ENCODE measurements at regions not wholly inside any gene's neighbourhood (a gene's known extent, or its start where the extent isn't known, plus 50 kb on each side); places are given as distances from the start of the nearest gene placed in this dataset.

DNA sequence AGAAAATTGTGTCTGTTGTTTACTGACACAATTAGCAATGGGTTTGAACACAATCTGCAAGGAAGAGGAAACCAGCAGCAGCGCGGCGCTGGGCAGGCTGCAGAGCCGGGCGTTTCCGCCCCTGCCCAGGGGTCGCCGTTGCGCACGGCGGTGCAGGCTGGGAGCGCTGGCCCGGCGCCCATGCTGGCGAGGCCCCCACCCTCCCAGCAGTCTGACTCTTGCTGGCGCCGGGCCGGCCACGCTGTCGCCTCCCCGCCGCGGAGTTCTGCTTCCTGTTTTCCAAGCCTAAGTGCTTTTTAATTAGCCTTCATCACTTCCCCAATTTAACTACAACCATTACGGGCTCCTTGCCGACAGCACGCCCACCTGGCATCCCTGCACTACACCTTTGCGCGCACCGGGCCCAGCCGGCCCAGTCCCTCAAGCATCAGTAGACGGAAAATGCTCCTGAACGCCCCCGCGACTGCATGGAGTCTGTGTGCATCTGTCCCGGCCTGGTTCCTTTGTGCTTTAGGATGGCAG is 212.1 kb downstream of the GXYLT1 start:
- under 1% methylated on average over 35 of the region's 35 CpGs for WGBS
- Histone ChIP-seq H3K27ac (ENCODE audit: low read depth in 1 of 2, low read length in 1 of 2) (peak overlapping the region in 1 of 2 donors; percentile 7), H3K9me3 (ENCODE audit: control insufficient read depth in 2 of 2, insufficient read depth in 1 of 2, low read length in 1 of 2) (no peaks in the 10 kb centered on the region), H3K27me3 (ENCODE audit: control insufficient read depth in 2 of 2, insufficient read depth in 1 of 2, low read length in 1 of 2) (peaks cover 0 to 8% of the 10 kb centered on the region in 2 donors), H3K4me1 (ENCODE audit: control insufficient read depth in 2 of 2, insufficient read depth in 2 of 2, low read length in 2 of 2) (peaks cover 2 to 4% of the 10 kb centered on the region in 2 donors), H3K36me3 (ENCODE audit: control insufficient read depth in 2 of 2, insufficient read depth in 2 of 2, low read length in 1 of 2) (no peaks in the 10 kb centered on the region), H3K4me3 (ENCODE audit: low read length in 2 of 2) (peak overlapping the region; percentile 12 to 38)
- peak in 5 of 9 donors; percentile 7 to 24 (median 8) for DNase-seq (ENCODE audit: low read depth in 6 of 9, low spot score in 9 of 9)

DNA sequence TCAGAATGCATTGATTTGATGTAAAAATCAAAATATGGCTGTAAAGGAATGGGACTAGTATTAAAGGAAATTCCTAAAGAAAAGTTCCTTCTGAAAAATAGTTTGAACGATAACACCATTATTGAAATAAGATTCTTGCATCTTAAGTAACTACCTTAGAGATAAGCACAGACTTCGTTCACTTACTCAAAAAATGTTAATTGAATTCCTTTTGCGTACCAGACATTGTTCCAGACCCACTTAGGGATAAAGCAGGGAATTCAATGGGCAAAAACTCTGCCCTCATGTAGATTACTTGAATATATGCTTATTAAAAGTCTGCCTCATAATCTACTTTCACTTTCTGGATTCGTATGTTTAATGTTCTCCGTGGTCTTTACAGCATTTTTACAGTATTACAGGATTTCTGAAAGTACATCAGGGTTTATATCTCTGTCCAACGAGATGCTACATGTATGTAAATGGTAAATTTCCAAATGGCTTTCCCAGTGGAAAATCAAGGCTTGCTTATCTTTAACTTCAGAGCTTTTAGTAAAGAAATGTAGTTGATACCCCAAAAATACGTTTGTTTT is 213.7 kb downstream of the GXYLT1 start:
- WGBS: 17% methylated on average over 7 of the region's 7 CpGs
- H3K4me1 ChIP-seq (ENCODE audit: control insufficient read depth in 2 of 2, insufficient read depth in 2 of 2, low read length in 2 of 2): peaks cover 2 to 4% of the 10 kb centered on the region in 2 donors
- H3K36me3 ChIP-seq (ENCODE audit: control insufficient read depth in 2 of 2, insufficient read depth in 2 of 2, low read length in 1 of 2): no peaks in the 10 kb centered on the region
- no peak overlapping the region for H3K27ac ChIP-seq (ENCODE audit: low read depth in 1 of 2, low read length in 1 of 2)
- no peaks in the 10 kb centered on the region for H3K9me3 ChIP-seq (ENCODE audit: control insufficient read depth in 2 of 2, insufficient read depth in 1 of 2, low read length in 1 of 2)
- no peak for DNase-seq (ENCODE audit: low read depth in 6 of 9, low spot score in 9 of 9)
- H3K4me3 ChIP-seq (ENCODE audit: low read length in 2 of 2): no peak overlapping the region
- H3K27me3 ChIP-seq (ENCODE audit: control insufficient read depth in 2 of 2, insufficient read depth in 1 of 2, low read length in 1 of 2): peaks cover 0 to 8% of the 10 kb centered on the region in 2 donors

DNA sequence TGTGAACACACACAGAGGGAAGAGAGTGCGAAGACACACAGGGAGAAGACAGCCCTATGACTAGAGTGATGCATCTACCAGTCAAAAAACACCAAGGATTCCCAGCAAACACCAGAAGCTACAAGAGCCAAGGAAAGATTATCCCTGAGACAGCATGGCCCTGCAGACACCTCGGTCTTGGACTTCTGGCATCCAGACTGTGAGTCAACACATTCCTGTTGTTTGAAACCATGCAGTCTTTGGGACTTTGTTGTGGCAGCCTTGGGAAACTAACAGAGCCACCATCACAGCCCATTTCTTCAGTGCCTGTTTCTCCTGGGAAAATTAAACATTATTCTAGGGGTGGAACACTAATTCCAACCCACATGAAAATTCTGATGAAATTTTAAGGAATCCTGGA is 220.6 kb downstream of the GXYLT1 start:
- H3K27ac ChIP-seq (ENCODE audit: low read depth in 1 of 2, low read length in 1 of 2): no peak overlapping the region
- H3K4me1 ChIP-seq (ENCODE audit: control insufficient read depth in 2 of 2, insufficient read depth in 2 of 2, low read length in 2 of 2): no peaks in the 10 kb centered on the region
- H3K9me3 ChIP-seq (ENCODE audit: control insufficient read depth in 2 of 2, insufficient read depth in 1 of 2, low read length in 1 of 2): no peaks in the 10 kb centered on the region
- WGBS: 94% methylated on average over 2 of the region's 2 CpGs
- no peak overlapping the region for H3K4me3 ChIP-seq (ENCODE audit: low read length in 2 of 2)
- no peaks in the 10 kb centered on the region for H3K27me3 ChIP-seq (ENCODE audit: control insufficient read depth in 2 of 2, insufficient read depth in 1 of 2, low read length in 1 of 2)
- no peak for DNase-seq (ENCODE audit: low read depth in 6 of 9, low spot score in 9 of 9)
- H3K36me3 ChIP-seq (ENCODE audit: control insufficient read depth in 2 of 2, insufficient read depth in 2 of 2, low read length in 1 of 2): no peaks in the 10 kb centered on the region

DNA sequence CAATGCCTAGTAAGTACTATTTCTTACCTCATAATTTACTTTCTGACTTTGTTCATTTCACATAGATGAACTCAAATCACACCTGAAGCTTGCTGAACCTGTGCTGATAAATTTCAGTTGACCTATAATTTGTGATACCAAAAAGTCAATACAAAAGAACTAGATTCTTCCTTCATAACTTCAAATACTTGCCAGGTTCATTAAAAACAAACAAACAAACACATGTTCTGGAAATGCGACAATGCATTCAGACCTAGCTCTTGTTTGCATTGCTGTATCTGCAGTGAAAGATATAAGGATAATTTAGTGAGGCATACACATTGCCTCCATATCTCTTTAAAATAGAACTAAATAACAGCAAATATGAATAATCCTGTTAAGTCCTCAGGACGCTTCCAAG is 221.3 kb downstream of the GXYLT1 start:
- no peaks in the 10 kb centered on the region for H3K36me3 ChIP-seq (ENCODE audit: control insufficient read depth in 2 of 2, insufficient read depth in 2 of 2, low read length in 1 of 2)
- no peak overlapping the region for H3K27ac ChIP-seq (ENCODE audit: low read depth in 1 of 2, low read length in 1 of 2)
- H3K4me1 ChIP-seq (ENCODE audit: control insufficient read depth in 2 of 2, insufficient read depth in 2 of 2, low read length in 2 of 2): no peaks in the 10 kb centered on the region
- 98% methylated on average over 2 of the region's 2 CpGs for WGBS
- no peaks in the 10 kb centered on the region for H3K9me3 ChIP-seq (ENCODE audit: control insufficient read depth in 2 of 2, insufficient read depth in 1 of 2, low read length in 1 of 2)
- H3K4me3 ChIP-seq (ENCODE audit: low read length in 2 of 2): no peak overlapping the region
- no peak for DNase-seq (ENCODE audit: low read depth in 6 of 9, low spot score in 9 of 9)
- no peaks in the 10 kb centered on the region for H3K27me3 ChIP-seq (ENCODE audit: control insufficient read depth in 2 of 2, insufficient read depth in 1 of 2, low read length in 1 of 2)

DNA sequence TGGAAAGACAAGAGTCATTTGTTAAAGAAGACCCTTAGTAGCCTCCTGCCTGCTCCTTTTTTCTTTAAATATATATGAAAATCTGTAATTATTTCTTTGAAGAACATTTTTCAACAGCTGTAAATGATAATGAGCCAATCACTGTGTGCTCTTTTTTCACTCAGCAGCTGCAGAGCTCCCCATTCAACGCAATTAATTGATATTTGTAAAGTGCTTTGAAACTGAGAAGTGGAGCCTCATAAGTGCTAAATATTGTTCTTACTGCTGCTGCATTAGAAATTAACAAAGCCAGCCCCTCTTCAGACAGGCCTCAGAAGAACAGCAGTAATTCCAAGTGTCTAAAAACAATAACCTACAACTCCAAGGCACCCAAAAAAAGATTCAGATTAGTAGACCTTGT is 224.3 kb downstream of the GXYLT1 start:
- Histone ChIP-seq H3K27me3 (ENCODE audit: control insufficient read depth in 2 of 2, insufficient read depth in 1 of 2, low read length in 1 of 2) (no peaks in the 10 kb centered on the region), H3K36me3 (ENCODE audit: control insufficient read depth in 2 of 2, insufficient read depth in 2 of 2, low read length in 1 of 2) (no peaks in the 10 kb centered on the region), H3K9me3 (ENCODE audit: control insufficient read depth in 2 of 2, insufficient read depth in 1 of 2, low read length in 1 of 2) (no peaks in the 10 kb centered on the region), H3K4me1 (ENCODE audit: control insufficient read depth in 2 of 2, insufficient read depth in 2 of 2, low read length in 2 of 2) (no peaks in the 10 kb centered on the region), H3K27ac (ENCODE audit: low read depth in 1 of 2, low read length in 1 of 2) (no peak overlapping the region), H3K4me3 (ENCODE audit: low read length in 2 of 2) (no peak overlapping the region)
- 94% methylated on average over 1 of the region's 1 CpG for WGBS
- no peak for DNase-seq (ENCODE audit: low read depth in 6 of 9, low spot score in 9 of 9)

DNA sequence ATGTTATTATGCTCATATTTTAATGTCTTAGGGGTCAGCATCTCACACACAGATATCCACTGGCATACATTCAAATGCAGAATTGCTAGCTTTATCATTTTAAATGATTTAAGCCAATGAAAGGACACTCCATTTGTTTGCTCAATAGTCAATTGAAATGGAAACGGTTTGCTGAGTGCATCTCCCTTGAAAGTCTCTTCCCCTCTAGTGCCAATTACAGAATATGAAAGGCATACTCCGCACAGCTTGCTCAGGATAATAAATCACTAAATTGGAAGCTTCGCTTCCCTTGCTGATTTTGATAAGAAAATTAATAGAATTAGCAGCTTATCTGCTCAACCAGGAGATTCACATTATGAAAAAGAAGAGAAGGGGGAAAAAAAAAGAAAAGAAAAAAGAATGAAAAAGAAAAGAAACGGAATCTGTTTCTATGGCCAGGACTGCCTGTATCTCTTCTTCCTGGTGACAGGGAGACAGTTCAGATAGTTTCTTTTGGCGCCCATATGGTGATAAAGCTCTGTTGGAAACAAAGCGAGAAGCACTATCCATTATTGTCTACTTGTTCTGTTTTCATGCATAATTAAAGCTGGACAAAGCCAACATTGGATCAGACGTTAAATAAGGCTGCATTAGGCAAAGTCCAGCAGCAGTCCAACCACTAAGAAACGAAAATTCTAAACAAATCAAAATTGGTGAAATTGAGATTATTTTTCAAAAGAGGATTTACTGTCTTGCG is 225.0 kb downstream of the GXYLT1 start:
- H3K36me3 ChIP-seq (ENCODE audit: control insufficient read depth in 2 of 2, insufficient read depth in 2 of 2, low read length in 1 of 2): no peaks in the 10 kb centered on the region
- 88% methylated on average over 9 of the region's 9 CpGs for WGBS
- H3K27me3 ChIP-seq (ENCODE audit: control insufficient read depth in 2 of 2, insufficient read depth in 1 of 2, low read length in 1 of 2): no peaks in the 10 kb centered on the region
- no peak overlapping the region for H3K27ac ChIP-seq (ENCODE audit: low read depth in 1 of 2, low read length in 1 of 2)
- no peak for DNase-seq (ENCODE audit: low read depth in 6 of 9, low spot score in 9 of 9)
- no peaks in the 10 kb centered on the region for H3K4me1 ChIP-seq (ENCODE audit: control insufficient read depth in 2 of 2, insufficient read depth in 2 of 2, low read length in 2 of 2)
- no peak overlapping the region for H3K4me3 ChIP-seq (ENCODE audit: low read length in 2 of 2)
- no peaks in the 10 kb centered on the region for H3K9me3 ChIP-seq (ENCODE audit: control insufficient read depth in 2 of 2, insufficient read depth in 1 of 2, low read length in 1 of 2)

DNA sequence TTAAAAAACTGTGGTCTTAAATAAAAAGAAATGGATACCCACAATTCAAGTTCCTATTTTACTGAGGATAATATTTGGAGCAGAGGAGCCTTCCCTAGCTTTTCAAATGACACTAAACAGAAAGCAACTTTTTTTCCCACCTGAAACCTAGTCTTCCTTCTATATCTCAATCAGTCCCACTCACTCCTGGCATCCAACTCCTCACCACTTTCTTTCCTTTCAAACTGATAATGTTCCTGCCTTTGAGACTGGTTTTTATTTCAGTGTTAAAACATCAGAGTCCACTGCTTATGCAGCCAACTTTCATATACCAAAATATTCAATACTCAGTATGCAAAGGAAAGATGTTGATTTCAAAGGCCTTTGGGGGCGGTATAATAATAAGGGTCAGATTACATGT is 225.6 kb downstream of the GXYLT1 start:
- DNase-seq (ENCODE audit: low read depth in 6 of 9, low spot score in 9 of 9): no peak
- Histone ChIP-seq H3K27me3 (ENCODE audit: control insufficient read depth in 2 of 2, insufficient read depth in 1 of 2, low read length in 1 of 2) (no peaks in the 10 kb centered on the region), H3K4me1 (ENCODE audit: control insufficient read depth in 2 of 2, insufficient read depth in 2 of 2, low read length in 2 of 2) (no peaks in the 10 kb centered on the region), H3K36me3 (ENCODE audit: control insufficient read depth in 2 of 2, insufficient read depth in 2 of 2, low read length in 1 of 2) (no peaks in the 10 kb centered on the region), H3K9me3 (ENCODE audit: control insufficient read depth in 2 of 2, insufficient read depth in 1 of 2, low read length in 1 of 2) (no peaks in the 10 kb centered on the region), H3K27ac (ENCODE audit: low read depth in 1 of 2, low read length in 1 of 2) (no peak overlapping the region), H3K4me3 (ENCODE audit: low read length in 2 of 2) (no peak overlapping the region)
- WGBS: 96% methylated on average over 1 of the region's 1 CpG

DNA sequence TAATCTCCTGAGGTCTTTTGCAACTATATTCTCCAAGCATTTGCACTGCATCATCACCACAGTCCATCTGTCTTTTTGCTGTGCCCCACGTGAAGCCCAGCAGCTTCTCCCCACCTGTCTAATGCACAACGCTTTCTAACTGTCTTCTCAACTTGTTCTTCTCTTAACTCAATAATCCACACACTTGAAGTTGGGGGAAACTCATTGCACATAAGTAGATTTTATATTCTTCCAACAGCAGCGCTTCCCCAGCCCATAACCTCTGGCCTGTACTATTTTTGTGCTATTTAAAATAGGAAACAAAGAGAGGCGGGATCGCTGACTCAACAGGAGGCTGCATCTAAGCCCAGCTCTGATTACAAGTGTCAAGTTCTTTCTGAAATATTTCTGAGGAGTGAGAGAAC is 226.7 kb downstream of the GXYLT1 start:
- Histone ChIP-seq H3K27ac (ENCODE audit: low read depth in 1 of 2, low read length in 1 of 2) (no peak overlapping the region), H3K4me1 (ENCODE audit: control insufficient read depth in 2 of 2, insufficient read depth in 2 of 2, low read length in 2 of 2) (no peaks in the 10 kb centered on the region), H3K36me3 (ENCODE audit: control insufficient read depth in 2 of 2, insufficient read depth in 2 of 2, low read length in 1 of 2) (no peaks in the 10 kb centered on the region), H3K4me3 (ENCODE audit: low read length in 2 of 2) (no peak overlapping the region), H3K9me3 (ENCODE audit: control insufficient read depth in 2 of 2, insufficient read depth in 1 of 2, low read length in 1 of 2) (no peaks in the 10 kb centered on the region), H3K27me3 (ENCODE audit: control insufficient read depth in 2 of 2, insufficient read depth in 1 of 2, low read length in 1 of 2) (no peaks in the 10 kb centered on the region)
- DNase-seq (ENCODE audit: low read depth in 6 of 9, low spot score in 9 of 9): no peak
- WGBS: 49% methylated on average over 5 of the region's 5 CpGs

DNA sequence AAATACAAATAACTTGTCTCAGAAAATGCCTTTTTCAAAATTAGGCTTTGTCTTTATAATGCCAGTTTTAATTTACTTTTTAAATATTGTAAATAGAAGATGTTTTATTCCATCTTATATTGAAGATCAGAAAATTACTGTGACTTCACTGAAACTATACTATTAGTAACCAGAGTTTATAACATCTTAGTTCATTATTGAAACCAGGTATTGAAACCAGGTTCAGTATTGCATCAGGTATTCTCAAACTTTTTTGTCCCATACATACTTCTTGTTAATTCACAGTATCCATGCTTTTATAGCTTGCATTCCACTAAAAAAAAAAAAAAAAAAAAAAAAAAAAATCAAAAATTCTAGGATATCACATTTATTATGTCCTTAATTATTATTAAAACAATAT is 227.5 kb downstream of the GXYLT1 start:
- Histone ChIP-seq H3K9me3 (ENCODE audit: control insufficient read depth in 2 of 2, insufficient read depth in 1 of 2, low read length in 1 of 2) (no peaks in the 10 kb centered on the region), H3K36me3 (ENCODE audit: control insufficient read depth in 2 of 2, insufficient read depth in 2 of 2, low read length in 1 of 2) (no peaks in the 10 kb centered on the region), H3K27ac (ENCODE audit: low read depth in 1 of 2, low read length in 1 of 2) (no peak overlapping the region), H3K4me1 (ENCODE audit: control insufficient read depth in 2 of 2, insufficient read depth in 2 of 2, low read length in 2 of 2) (no peaks in the 10 kb centered on the region), H3K4me3 (ENCODE audit: low read length in 2 of 2) (no peak overlapping the region), H3K27me3 (ENCODE audit: control insufficient read depth in 2 of 2, insufficient read depth in 1 of 2, low read length in 1 of 2) (no peaks in the 10 kb centered on the region)
- no peak for DNase-seq (ENCODE audit: low read depth in 6 of 9, low spot score in 9 of 9)

All from thymus (tissue), 11 donors.